A549 (cell line): ENCODE measurements at regions not wholly inside any gene's neighbourhood (a gene's known extent, or its start where the extent isn't known, plus 50 kb on each side); places are given as distances from the start of the nearest gene placed in this dataset.

Experiments used
- ATAC-seq, 2 experiments: fragments of 200-7000 bp in 1 of 2; fragments of >200 bp in 1 of 2; cut with Nextera tagmentation in 1 of 2; cut with Tn5 transposase in 1 of 2; 3 replicates each; pipeline versions ENCODE4 v1.8.0 to v1.9.1; 2018 to 2020; ENCODE audit warnings: mild to moderate bottlenecking in 1 of 2, moderate library complexity in 1 of 2
- CTCF ChIA-PET: fragments of 300-600 bp; sonication (Branson Sonifier 250); formaldehyde crosslinking; extraction: SDS; loops from one replicate; lab custom pipeline; 2021; ENCODE audit warnings: antibody characterized with exemption, inconsistent platforms; lab: Yijun Ruan, JAX
- POLR2A ChIA-PET: fragments of 350-600 bp; formaldehyde crosslinking; extraction: SDS; loops from one replicate; lab custom pipeline; 2021; ENCODE audit warnings: antibody characterized with exemption, inconsistent platforms; lab: Yijun Ruan, JAX
- DNase-seq, 2 experiments: peaks; one replicate each; pipeline versions ENCODE4 v3.0.0 to v3.0.0-alpha.2; 2011 to 2016; ENCODE audit warnings: low read depth in 1 of 2, low spot score in 1 of 2
- FAIRE-seq: peaks from 2 replicates; lab custom pipeline; 2011; peaks lifted over from hg19 to GRCh38; lab: Jason Lieb, UNC
- H3K27ac ChIP-seq, 2 experiments: fragments of >200 bp; sonication (Bioruptor Twin); formaldehyde crosslinking; 3 replicates each; pipeline ENCODE4 v1.5.1; 2016 to 2017
- H3K4me1 ChIP-seq: fragments of >200 bp; sonication (Bioruptor Twin); formaldehyde crosslinking; 3 replicates; pipeline ENCODE4 v1.6.1; 2016
- H3K4me2 ChIP-seq: fragments of >200 bp; sonication (Bioruptor Twin); formaldehyde crosslinking; 3 replicates; pipeline ENCODE4 v1.6.1; 2016
- H3K4me3 ChIP-seq: fragments of >200 bp; sonication (Bioruptor Twin); formaldehyde crosslinking; 3 replicates; pipeline ENCODE4 v1.5.1; 2016
- H3K9me3 ChIP-seq: fragments of >200 bp; sonication (Bioruptor Twin); formaldehyde crosslinking; 3 replicates; pipeline ENCODE4 v1.6.1; 2016
- CBX2 ChIP-seq: fragments of 200-600 bp; sonication (generic); IDR thresholded peaks from 2 replicates; pipeline ENCODE4 v1.6.1; 2016; ENCODE audit warnings: low read depth, mild to moderate bottlenecking, borderline replicate concordance
- CBX8 ChIP-seq: fragments of 200-600 bp; sonication (generic); IDR thresholded peaks from 2 replicates; pipeline ENCODE4 v1.6.1; 2016
- CEBPB ChIP-seq, 2 experiments: fragments of >200 bp in 1 of 2; sonication (Bioruptor Twin) in 1 of 2; formaldehyde crosslinking in 1 of 2; IDR thresholded peaks; 2 replicates each; pipeline ENCODE4 v1.6.1; 2012 to 2016
- CHD2 ChIP-seq: fragments of 150-350 bp; IDR thresholded peaks from 2 replicates; pipeline ENCODE4 v1.6.1; 2014; ENCODE audit warnings: low read length; ENCODE audit not compliant: partially characterized antibody
- ESRRA ChIP-seq: fragments of 150-350 bp; IDR thresholded peaks from 2 replicates; pipeline ENCODE4 v1.6.1; 2014; ENCODE audit warnings: mild to moderate bottlenecking, low read length, borderline replicate concordance
- FOSB ChIP-seq: fragments of 250-450 bp; sonication (Bioruptor Pico); IDR thresholded peaks from 2 replicates; pipeline ENCODE4 v1.5.0; 2020; ENCODE audit warnings: mild to moderate bottlenecking, moderate library complexity
- GATA3 ChIP-seq: IDR thresholded peaks from 2 replicates; pipeline ENCODE4 v1.6.1; 2012; ENCODE audit warnings: borderline replicate concordance
- HEYL ChIP-seq: fragments of 250-450 bp; sonication (Bioruptor Pico); IDR thresholded peaks from 2 replicates; pipeline ENCODE4 v1.8.0; 2021; ENCODE audit warnings: mild to moderate bottlenecking, moderate library complexity
- HOXB13 ChIP-seq: fragments of 250-450 bp; sonication (Bioruptor Pico); IDR thresholded peaks from 2 replicates; pipeline ENCODE4 v1.5.0; 2020; ENCODE audit warnings: low read depth, mild to moderate bottlenecking, moderate library complexity
- HOXB5 ChIP-seq: fragments of 250-450 bp; sonication (Bioruptor Pico); IDR thresholded peaks from 2 replicates; pipeline ENCODE4 v1.5.0; 2020; ENCODE audit warnings: mild to moderate bottlenecking, moderate library complexity
- JUN ChIP-seq, 2 experiments: fragments of >200 bp; sonication (Bioruptor Twin); formaldehyde crosslinking; IDR thresholded peaks; 2 replicates in 1 of 2; 3 replicates in 1 of 2; pipeline ENCODE4 v1.6.1; 2016 to 2017
- KDM1A ChIP-seq: fragments of 200-600 bp; sonication (generic); IDR thresholded peaks from 2 replicates; pipeline ENCODE4 v1.6.1; 2016; ENCODE audit warnings: low read depth, mild to moderate bottlenecking
- MAZ ChIP-seq: fragments of 150-350 bp; IDR thresholded peaks from 2 replicates; pipeline ENCODE4 v1.6.1; 2014; ENCODE audit warnings: antibody characterized with exemption, low read depth, low read length, borderline replicate concordance
- MYC ChIP-seq: IDR thresholded peaks from 2 replicates; pipeline ENCODE4 v1.6.1; 2012; ENCODE audit warnings: mild to moderate bottlenecking, inconsistent platforms, low read length, improper control_type of control experiment, borderline replicate concordance
- NPAS2 ChIP-seq: fragments of 250-450 bp; sonication (Bioruptor Pico); IDR thresholded peaks from 2 replicates; pipeline ENCODE4 v1.8.0; 2022; ENCODE audit warnings: mild to moderate bottlenecking, moderate library complexity, borderline replicate concordance
- PHF8 ChIP-seq: fragments of 200-600 bp; sonication (generic); IDR thresholded peaks from 2 replicates; pipeline ENCODE4 v1.6.1; 2016; ENCODE audit warnings: low read depth, mild to moderate bottlenecking, antibody characterized with exemption, moderate library complexity, borderline replicate concordance
- RNF2 ChIP-seq: fragments of 200-600 bp; sonication (generic); IDR thresholded peaks from 2 replicates; pipeline ENCODE4 v1.6.1; 2016; ENCODE audit warnings: low read depth, mild to moderate bottlenecking, antibody characterized with exemption, moderate library complexity, borderline replicate concordance
- SREBF2 ChIP-seq: fragments of 450-650 bp; IDR thresholded peaks from 2 replicates; pipeline ENCODE4 v1.6.1; 2014; ENCODE audit warnings: mild to moderate bottlenecking, moderate library complexity
- TP53 ChIP-seq: fragments of 250-450 bp; sonication (Bioruptor Pico); IDR thresholded peaks from 2 replicates; pipeline ENCODE4 v1.5.0; 2021; ENCODE audit warnings: mild to moderate bottlenecking, moderate library complexity
- ZC3H11A ChIP-seq: fragments of 450-650 bp; IDR thresholded peaks from 2 replicates; pipeline ENCODE4 v1.6.1; 2014; ENCODE audit warnings: antibody characterized with exemption, mild to moderate bottlenecking
- ZNF302 ChIP-seq: fragments of 250-450 bp; sonication (Bioruptor Pico); IDR thresholded peaks from 2 replicates; pipeline ENCODE4 v1.9.0; 2021; ENCODE audit warnings: inconsistent platforms, mild to moderate bottlenecking, moderate library complexity
- WGBS: methylation state at CpG from one replicate; pipeline ENCODE4 v1.1.6; 2017; ENCODE audit errors: missing lambda C conversion rate; 5-methylcytosine and 5-hydroxymethylcytosine counted together
- TF ChIP-seq, protein P1 (sequence below): fragments of >200 bp; sonication (Bioruptor Twin); formaldehyde crosslinking; IDR thresholded peaks from 3 replicates; pipeline ENCODE4 v1.5.1; 2016
- TF ChIP-seq, protein P2 (sequence below): fragments of >200 bp; sonication (Bioruptor Twin); formaldehyde crosslinking; IDR thresholded peaks from 2 replicates; pipeline ENCODE4 v1.6.1; 2016
- TF ChIP-seq, protein P3 (sequence below): IDR thresholded peaks from 2 replicates; pipeline ENCODE4 v1.6.1; 2012
- TF ChIP-seq, protein P4 (sequence below): fragments of 250-450 bp; sonication (Bioruptor Pico); IDR thresholded peaks from 2 replicates; pipeline ENCODE4 v1.5.0; 2021; ENCODE audit warnings: mild to moderate bottlenecking, moderate library complexity, borderline replicate concordance
- TF ChIP-seq, protein P5 (sequence below): fragments of 200-600 bp; sonication (generic); IDR thresholded peaks from 2 replicates; pipeline ENCODE4 v1.6.1; 2016; ENCODE audit warnings: antibody characterized with exemption, mild to moderate bottlenecking, moderate library complexity

- ATAC-seq: no peak
- no peak overlapping the region for H3K27ac ChIP-seq
- CTCF ChIA-PET: no interaction called here
- H3K4me3 ChIP-seq: no peak overlapping the region
- H3K4me2 ChIP-seq: no peak overlapping the region
- POLR2A ChIA-PET: no interaction called here
- H3K9me3 ChIP-seq: no peaks in the 10 kb centered on the region
- no peak for FAIRE-seq
- 89% methylated on average over 4 of the region's 4 CpGs for WGBS
- DNase-seq: no peak
- peaks cover 22% of the 10 kb centered on the region for H3K4me1 ChIP-seq
- TF ChIP-seq, protein P1, sequence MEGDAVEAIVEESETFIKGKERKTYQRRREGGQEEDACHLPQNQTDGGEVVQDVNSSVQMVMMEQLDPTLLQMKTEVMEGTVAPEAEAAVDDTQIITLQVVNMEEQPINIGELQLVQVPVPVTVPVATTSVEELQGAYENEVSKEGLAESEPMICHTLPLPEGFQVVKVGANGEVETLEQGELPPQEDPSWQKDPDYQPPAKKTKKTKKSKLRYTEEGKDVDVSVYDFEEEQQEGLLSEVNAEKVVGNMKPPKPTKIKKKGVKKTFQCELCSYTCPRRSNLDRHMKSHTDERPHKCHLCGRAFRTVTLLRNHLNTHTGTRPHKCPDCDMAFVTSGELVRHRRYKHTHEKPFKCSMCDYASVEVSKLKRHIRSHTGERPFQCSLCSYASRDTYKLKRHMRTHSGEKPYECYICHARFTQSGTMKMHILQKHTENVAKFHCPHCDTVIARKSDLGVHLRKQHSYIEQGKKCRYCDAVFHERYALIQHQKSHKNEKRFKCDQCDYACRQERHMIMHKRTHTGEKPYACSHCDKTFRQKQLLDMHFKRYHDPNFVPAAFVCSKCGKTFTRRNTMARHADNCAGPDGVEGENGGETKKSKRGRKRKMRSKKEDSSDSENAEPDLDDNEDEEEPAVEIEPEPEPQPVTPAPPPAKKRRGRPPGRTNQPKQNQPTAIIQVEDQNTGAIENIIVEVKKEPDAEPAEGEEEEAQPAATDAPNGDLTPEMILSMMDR: no peak
- TF ChIP-seq CHD2 (no peak), KDM1A (no peak), CBX8 (no peak)
- TF ChIP-seq, protein P2, sequence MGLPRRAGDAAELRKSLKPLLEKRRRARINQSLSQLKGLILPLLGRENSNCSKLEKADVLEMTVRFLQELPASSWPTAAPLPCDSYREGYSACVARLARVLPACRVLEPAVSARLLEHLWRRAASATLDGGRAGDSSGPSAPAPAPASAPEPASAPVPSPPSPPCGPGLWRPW: no peak
- TF ChIP-seq, protein P3, sequence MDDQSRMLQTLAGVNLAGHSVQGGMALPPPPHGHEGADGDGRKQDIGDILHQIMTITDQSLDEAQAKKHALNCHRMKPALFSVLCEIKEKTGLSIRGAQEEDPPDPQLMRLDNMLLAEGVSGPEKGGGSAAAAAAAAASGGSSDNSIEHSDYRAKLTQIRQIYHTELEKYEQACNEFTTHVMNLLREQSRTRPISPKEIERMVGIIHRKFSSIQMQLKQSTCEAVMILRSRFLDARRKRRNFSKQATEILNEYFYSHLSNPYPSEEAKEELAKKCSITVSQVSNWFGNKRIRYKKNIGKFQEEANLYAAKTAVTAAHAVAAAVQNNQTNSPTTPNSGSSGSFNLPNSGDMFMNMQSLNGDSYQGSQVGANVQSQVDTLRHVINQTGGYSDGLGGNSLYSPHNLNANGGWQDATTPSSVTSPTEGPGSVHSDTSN: no peak
- TF ChIP-seq, all 56 proteins: peak for 0
Measured at GRCh38 chr1:200345520-200345919, 64.3 kb downstream of the ZNF281 start.

DNA sequence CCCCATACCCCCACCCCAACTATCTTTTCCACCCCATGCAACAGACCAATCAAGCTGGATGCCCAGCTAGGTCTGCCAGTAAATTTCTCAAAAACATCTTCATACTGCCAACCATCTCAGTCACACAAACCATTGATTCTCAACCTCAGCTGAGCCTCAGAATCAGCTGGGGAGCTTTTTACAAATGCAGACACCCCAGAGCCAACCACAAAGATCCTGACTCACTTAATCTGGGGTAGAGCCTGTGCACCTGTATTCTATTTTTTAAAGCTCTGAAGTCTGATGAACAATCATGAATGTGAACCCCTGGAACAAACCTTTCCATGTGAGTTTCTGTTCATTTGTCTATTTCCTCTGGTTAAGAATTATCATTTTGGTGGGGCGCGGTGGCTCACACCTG is 66.0 kb downstream of the ZNF281 start:
- no peak for DNase-seq
- ChIA-PET POLR2A (no interaction called here), CTCF (interaction anchor here (0.6 to 1.5 kb wide), 6 partner anchors 13 to 1087 kb away, joined by 3 to 5 read pairs (median 3); no protein-coding TSS in a partner anchor)

DNA sequence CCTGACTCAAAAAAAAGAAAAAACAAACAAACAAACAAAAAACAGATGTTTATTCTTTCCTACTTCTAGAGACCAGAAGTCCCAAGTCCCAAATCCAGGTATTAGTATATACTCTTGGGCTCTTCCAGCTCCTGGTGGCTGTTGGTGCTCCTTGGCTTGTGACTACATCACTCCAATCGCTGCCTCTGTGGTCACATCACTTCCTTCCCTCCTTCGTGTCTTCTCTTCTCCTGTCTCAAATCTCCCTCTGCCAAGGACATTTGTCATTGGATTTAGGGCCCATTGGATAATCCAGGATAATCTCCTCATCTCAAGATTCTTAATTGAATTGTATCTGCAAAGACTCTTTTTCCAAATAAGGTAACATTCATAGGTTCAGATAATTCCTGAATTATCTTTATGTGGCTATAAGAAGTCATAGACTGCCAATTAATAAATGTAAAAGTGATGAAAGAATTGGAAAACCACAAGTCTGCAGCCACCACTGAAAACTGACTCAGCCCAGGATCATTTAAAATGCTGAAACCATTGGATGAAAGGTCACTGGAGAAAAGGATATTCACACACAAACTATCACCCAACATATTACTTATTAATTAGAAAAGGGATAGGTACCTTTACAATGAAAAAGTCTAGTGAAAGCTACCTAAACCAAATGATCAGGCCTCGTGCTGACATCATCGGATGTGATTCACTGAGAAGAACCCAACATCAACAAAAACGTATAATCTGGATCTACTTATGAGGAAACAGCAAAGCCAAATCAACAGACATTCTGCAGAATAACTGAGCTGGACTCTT is 67.1 kb downstream of the ZNF281 start:
- 72% methylated on average over 5 of the region's 5 CpGs for WGBS
- Histone ChIP-seq H3K4me2 (0 out of 3 replicates have a peak overlapping the region, but pooled peaks have one; percentile 8), H3K9me3 (no peaks in the 10 kb centered on the region), H3K4me1 (peaks cover 28% of the 10 kb centered on the region), H3K4me3 (no peak overlapping the region), H3K27ac (peak overlapping the region; percentile 8 to 68; a peak in 2 of 6 replicates)
- ChIA-PET POLR2A (no interaction called here), CTCF (interaction anchor here (1.0 to 1.5 kb wide), 4 partner anchors 12 to 146 kb away, joined by 3 to 5 read pairs (median 4); no protein-coding TSS in a partner anchor)
- ATAC-seq (no peak), FAIRE-seq (no peak), DNase-seq (no peak)
- TF ChIP-seq ZNF302 (CRISPR knock-in tag) (no peak), HOXB5 (no peak), TP53 (no peak), SREBF2 (no peak), RNF2 (no peak), GATA3 (no peak), JUN (IDR thresholded peaks at IDR 0.05) (no peak), MAZ (no peak), PHF8 (no peak), NPAS2 (CRISPR knock-in tag) (no peak), HOXB13 (no peak)
- TF ChIP-seq, protein P4, sequence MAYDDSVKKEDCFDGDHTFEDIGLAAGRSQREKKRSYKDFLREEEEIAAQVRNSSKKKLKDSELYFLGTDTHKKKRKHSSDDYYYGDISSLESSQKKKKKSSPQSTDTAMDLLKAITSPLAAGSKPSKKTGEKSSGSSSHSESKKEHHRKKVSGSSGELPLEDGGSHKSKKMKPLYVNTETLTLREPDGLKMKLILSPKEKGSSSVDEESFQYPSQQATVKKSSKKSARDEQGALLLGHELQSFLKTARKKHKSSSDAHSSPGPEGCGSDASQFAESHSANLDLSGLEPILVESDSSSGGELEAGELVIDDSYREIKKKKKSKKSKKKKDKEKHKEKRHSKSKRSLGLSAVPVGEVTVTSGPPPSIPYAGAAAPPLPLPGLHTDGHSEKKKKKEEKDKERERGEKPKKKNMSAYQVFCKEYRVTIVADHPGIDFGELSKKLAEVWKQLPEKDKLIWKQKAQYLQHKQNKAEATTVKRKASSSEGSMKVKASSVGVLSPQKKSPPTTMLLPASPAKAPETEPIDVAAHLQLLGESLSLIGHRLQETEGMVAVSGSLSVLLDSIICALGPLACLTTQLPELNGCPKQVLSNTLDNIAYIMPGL (CRISPR knock-in tag): no peak

More for the DNA sequence above, 66.0 kb downstream of the ZNF281 start:
- TF ChIP-seq, protein P5, sequence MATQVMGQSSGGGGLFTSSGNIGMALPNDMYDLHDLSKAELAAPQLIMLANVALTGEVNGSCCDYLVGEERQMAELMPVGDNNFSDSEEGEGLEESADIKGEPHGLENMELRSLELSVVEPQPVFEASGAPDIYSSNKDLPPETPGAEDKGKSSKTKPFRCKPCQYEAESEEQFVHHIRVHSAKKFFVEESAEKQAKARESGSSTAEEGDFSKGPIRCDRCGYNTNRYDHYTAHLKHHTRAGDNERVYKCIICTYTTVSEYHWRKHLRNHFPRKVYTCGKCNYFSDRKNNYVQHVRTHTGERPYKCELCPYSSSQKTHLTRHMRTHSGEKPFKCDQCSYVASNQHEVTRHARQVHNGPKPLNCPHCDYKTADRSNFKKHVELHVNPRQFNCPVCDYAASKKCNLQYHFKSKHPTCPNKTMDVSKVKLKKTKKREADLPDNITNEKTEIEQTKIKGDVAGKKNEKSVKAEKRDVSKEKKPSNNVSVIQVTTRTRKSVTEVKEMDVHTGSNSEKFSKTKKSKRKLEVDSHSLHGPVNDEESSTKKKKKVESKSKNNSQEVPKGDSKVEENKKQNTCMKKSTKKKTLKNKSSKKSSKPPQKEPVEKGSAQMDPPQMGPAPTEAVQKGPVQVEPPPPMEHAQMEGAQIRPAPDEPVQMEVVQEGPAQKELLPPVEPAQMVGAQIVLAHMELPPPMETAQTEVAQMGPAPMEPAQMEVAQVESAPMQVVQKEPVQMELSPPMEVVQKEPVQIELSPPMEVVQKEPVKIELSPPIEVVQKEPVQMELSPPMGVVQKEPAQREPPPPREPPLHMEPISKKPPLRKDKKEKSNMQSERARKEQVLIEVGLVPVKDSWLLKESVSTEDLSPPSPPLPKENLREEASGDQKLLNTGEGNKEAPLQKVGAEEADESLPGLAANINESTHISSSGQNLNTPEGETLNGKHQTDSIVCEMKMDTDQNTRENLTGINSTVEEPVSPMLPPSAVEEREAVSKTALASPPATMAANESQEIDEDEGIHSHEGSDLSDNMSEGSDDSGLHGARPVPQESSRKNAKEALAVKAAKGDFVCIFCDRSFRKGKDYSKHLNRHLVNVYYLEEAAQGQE: no peak
- TF ChIP-seq HEYL: no peak
- no peak for TF ChIP-seq ZC3H11A
- no peak for TF ChIP-seq MYC
- TF ChIP-seq CHD2: no peak
- no peak for TF ChIP-seq FOSB (CRISPR knock-in tag)
- TF ChIP-seq CBX2: no peak
- TF ChIP-seq CEBPB (IDR thresholded peaks at IDR 0.05): no peak
- no peak for TF ChIP-seq ESRRA
- Histone ChIP-seq H3K27ac (peak overlapping the region in 1 of 2 experiments; percentile 55; a peak in 1 of 6 replicates), H3K4me1 (peaks cover 22% of the 10 kb centered on the region), H3K9me3 (no peaks in the 10 kb centered on the region), H3K4me2 (no peak overlapping the region), H3K4me3 (no peak overlapping the region)
- ATAC-seq (no peak), FAIRE-seq (no peak)
- WGBS: 96% methylated on average over 2 of the region's 2 CpGs
